Stimulated activated CD8-positive, alpha-beta memory T cell treated with anti-CD3 and anti-CD28 coated beads, Interleukin-15, amount 100 ng/mL, for 1 hour (primary cell): ENCODE measurements at regions not wholly inside any gene's neighbourhood (a gene's known extent, or its start where the extent isn't known, plus 50 kb on each side); places are given as distances from the start of the nearest gene placed in this dataset.

Experiments used
- DNase-seq: peaks from one replicate; pipeline ENCODE4 v3.0.0-alpha.2; 2020; ENCODE audit warnings: low read depth

GRCh38 chr16:51900221-51900780 lies 646.6 kb downstream of the TOX3 start:
- DNase-seq: no peak

GRCh38 chr16:51898872-51899271 lies 648.1 kb downstream of the TOX3 start:
- no peak for DNase-seq

- no peak for DNase-seq
Measured at GRCh38 chr16:51896013-51896412, 650.9 kb downstream of the TOX3 start.

DNA sequence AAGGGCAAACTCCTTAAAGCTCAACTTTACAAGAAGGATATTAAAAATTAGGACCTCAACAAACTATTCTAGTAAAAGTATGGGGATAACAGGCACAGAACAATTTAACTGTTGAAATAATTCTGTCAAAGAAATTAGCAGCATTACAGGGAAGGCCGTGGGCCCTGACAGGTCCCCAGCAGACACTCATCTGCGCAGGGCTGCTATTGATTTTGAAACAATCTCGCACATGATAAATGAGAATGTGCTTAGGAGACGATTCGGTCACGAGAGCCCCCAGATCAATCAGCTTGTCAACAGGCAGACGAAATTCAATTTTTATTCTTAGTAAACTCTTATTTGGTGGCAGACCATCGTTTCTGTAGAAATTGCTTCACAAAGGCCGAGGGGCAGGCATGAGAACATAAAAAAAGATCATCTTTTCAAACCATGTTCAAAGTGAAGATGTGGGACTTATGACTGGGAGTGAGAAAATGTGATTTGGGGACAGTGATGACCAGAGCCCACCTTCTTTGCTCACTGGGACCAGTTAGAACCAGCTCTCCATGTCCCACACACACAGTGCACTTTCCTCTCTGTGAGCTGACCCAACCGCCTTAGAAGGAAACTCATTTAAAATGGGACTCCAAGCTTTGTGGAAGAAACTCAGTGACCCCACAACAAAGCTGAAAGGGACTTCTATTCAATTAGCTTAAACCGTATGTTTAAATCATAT lies 654.5 kb downstream of the TOX3 start:
- DNase-seq: no peak

GRCh38 chr16:51888534-51888933 lies 658.4 kb downstream of the TOX3 start:
- DNase-seq: no peak

GRCh38 chr16:51888016-51888415 lies 658.9 kb downstream of the TOX3 start:
- DNase-seq: no peak

DNA sequence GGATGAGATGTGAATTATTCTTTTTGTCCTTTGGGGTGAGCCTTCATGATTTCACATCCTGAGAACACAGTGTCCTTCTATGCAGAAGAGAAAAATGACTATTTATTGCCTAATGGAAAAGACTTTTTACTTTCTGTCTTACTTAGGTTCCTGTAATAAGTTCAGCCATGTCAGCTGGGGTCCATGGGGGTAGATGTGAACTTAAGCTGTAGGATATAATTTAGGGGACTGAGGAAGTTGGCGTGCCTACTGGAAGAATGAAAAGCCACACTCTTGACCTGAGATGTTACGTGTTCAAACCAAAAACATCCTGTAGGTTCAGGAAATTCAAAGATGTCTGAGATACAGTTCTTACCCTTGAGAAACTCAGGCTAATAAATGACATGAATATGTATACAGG lies 660.5 kb downstream of the TOX3 start:
- no peak for DNase-seq

DNA sequence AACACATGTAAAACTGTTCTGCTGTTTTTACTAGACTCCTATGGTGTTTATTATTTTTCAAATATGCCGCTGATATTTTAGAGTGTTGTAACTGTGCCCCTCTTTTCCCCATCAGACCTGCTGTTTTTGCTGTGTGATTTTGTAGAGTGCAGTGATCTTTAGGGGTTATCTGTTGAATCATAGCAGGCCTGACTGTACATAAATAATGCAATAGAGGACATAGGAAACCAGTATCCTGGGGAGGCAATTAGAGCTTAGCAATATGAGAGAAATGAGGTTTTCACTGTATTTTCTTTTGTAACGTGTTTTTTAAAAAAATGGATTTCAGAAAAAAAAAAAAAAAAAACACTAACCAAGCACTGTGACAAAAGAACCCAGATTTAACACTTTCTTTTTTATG lies 662.2 kb downstream of the TOX3 start:
- DNase-seq: no peak

DNA sequence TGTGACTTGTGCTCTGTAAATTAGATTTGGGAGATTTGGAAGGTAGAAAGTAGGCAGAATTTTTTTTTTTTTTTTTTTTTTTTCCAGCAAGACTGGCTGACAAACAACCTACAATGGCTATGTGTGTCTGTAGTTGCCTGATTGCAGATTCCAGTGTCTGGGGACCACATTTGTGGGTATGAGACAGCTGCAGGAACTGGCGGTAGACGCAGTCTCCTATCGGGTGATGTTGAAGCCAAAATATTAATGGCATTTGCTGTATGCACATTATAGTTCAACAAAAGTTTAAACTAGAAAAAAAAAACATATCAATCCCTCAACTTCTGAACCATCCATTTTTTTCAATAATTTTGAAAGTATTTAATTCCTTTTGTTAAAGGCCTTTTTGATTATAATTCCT lies 665.2 kb downstream of the TOX3 start:
- no peak for DNase-seq

- no peak for DNase-seq
Measured at GRCh38 chr16:51880776-51881175, 666.2 kb downstream of the TOX3 start.

DNA sequence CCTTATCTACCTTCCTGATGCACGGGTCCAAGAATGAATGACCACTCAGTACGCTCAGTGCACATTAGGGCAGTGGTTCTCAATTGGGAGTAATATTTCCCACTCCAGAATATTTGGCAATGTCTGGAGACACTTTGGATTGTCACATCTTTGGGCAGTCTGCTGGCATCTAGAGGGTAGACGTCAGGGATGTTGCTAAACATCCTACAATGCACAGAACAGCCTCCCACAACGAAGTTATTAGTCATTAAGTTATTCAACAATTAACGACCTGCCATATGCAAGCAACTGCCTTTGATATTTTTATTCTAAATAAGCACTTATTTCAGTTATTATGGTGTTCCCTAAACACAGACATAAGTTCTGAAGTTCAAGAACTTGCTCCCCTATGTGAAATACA lies 669.3 kb downstream of the TOX3 start:
- DNase-seq: no peak

GRCh38 chr16:51876934-51877333 lies 670.0 kb downstream of the TOX3 start:
- DNase-seq: no peak

DNA sequence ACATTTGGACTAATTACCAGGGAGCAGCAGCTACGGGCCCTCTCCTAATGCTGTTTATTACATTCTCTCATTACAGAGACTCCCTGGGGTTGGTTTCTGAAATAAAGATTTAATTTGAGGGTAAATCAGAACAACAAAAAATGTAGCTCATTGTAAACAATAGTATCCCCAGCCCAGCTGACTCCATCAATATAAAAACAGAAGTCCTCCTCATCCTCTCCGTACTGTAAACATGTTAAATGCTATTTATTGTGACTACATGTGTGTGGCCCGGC lies 670.4 kb downstream of the TOX3 start:
- no peak for DNase-seq

DNA sequence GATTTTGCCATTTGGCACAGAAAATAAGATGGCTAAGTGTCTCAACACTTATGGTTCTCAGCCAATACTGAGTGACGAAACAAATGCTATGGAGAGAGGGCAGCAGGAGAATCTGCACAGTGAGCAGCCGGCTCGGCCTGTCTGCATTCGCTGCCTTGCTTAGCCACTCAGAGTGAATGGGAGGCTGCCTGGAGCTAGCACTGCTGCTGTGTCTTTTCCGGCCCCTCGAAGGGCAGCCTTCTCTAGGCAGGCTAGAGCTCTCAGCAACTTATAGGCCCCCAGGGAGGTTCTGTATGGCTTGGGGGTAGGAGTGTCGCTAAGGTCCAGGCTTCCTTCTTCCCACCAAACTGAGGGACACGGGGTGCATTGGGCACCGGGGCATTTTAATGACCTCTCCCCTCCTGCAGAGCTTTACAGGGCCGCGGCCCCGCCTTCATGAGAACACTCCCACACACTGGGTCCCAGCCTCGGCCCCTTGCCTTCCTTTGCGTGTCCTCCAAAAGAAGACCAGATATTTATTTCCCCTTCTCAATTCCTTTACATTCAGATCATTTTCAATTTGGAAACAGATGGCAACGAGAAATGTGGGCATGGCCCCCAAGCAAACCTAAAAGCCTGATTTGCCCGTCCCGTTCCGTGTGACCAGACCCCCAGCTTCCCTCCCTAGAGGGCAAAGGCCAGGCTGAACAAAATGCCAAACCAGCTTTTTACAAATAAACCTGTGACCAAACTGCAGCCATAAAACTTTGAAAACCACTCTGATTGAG lies 670.9 kb downstream of the TOX3 start:
- no peak for DNase-seq

DNA sequence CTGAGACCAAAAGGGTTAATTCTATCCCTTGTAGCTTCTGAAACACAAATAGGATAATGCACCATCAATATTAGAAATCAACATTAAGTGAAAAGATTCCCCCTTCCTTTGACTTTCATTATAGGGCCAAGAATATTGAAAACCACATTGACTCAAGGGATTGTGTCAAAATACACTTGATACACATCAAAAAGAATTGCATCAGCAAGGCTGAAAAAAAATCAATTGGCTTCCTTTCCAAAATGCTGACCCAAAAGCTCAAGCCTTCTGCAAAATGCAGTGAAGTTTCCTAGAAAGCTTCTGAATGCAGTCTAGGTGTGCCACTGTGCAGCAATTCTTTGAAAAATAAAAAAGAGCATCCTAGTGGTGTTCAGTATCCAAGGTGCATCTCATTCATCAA lies 674.4 kb downstream of the TOX3 start:
- no peak for DNase-seq

DNA sequence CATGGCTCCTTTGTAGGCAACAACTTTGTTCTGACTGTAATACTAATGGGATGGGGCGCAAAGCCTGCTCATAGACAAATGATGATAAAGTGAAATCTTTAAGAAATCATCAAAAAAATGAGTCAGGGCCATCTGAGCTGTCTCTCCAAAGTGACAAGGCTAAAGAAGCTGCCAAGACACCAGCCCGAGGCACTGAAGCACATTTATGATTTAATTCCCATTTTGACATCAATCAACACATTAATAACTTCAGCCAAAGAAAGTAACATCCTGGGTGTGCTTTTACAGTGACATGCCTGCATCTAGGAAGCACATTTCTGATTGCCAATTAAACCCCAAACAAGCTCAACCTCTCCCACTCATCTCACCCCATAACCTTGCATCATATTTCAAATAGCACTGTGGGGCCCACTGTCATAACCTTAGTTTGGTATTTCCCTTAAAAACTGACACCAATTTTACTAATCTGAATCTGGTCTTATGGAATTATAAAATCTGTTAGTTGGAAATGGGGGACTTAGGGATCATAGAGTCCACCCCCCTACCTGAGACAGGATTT lies 676.6 kb downstream of the TOX3 start:
- DNase-seq: no peak

DNA sequence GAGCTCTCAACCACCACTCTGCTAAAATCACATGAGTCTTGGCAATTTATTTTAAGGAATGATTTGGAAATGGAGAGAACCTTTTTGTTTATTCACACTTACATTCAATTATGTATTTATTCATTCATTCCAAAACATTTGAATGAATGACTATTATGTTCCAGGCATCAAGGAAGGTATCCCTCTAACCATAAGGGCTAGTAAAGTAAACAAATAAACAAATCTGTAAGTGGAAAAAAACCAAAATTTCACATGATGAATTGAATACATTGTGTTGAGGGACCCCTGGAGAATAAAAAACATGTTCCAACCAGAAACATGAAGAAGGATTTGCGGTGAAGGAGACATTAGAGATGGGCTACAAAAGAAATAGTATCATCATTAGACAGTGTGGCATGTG lies 677.8 kb downstream of the TOX3 start:
- no peak for DNase-seq

DNA sequence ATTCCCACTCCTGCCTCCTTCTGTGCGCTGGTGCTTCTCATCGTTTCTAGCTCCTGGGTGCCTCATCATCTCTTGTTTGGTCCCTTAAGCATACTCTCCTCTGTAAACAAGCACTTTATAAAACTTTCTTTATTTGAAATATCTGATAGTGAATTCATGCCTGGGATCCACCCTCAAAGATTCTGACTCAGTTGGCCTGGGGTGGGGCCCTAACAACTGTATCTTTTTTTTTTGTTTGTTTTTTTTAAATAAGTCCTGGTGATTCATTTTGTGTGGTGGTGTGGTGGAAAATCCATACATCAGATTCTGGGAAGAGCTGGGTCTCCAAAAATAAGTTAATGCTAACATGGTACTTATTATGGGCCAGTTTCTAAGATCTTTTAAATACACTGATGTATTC lies 678.3 kb downstream of the TOX3 start:
- no peak for DNase-seq

GRCh38 chr16:51867386-51868065 lies 679.4 kb downstream of the TOX3 start:
- DNase-seq: no peak

- DNase-seq: no peak
Measured at GRCh38 chr16:51864575-51864974, 682.4 kb downstream of the TOX3 start.

DNA sequence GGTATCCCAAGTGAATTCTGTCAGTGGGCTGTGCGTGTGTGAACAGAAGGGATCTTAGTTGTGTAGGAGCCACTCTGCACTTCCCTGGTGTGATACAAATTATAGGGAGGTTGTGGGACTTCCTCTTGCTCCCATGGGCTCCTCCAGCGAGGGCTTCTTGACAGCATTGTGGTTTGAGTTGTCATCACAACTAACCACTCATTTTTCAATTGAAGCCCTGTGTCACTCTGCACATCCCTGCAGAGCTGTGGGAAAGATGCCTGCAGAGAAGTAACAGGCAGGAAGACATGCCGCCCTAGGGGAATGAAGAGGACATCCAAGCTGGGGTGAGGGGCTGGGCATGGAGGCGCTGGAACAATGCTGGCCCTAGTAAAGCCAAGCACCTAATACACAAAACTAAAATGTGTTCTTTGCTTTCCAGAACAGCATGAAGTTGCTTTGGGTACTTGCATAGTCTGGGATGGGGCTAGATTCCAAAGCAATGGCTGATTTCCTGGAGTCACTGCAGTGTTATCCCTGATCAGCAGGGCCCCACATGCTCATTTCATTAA lies 692.5 kb downstream of the TOX3 start:
- no peak for DNase-seq

- no peak for DNase-seq
Measured at GRCh38 chr16:51853586-51853985, 693.4 kb downstream of the TOX3 start.

- no peak for DNase-seq
Measured at GRCh38 chr16:51852892-51853291, 694.1 kb downstream of the TOX3 start.
